ENCODE measurements at regions not wholly inside any gene's neighbourhood (a gene's known extent, or its start where the extent isn't known, plus 50 kb on each side); places are given as distances from the start of the nearest gene placed in this dataset.

DNA sequence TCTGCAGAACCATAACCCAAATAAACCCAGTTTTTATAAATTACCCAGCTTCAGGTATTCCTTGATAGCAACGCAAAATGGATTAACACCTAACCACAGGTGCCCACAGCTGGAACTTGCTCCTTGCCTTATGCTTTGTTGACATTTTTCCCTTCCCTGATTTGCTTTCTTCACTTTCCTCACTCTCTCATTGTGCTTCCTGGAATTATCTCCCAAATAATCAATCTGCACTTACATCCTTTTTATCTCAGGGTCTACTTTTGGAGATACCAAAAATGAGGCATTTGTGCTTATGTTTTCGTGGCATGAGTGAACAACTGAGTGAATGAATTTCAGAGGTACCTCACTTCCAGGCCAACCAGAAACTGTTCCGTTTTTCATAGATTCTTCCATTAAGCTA, 374.3 kb downstream of the DOK5 start:
- CTCF ChIA-PET: no interaction called here
- no peak for TF ChIP-seq FOXK2 (IDR thresholded peaks at IDR 0.05)
- no peak for TF ChIP-seq FOXM1 (IDR thresholded peaks at IDR 0.05; ENCODE audit: borderline replicate concordance)
- TF ChIP-seq NFRKB (IDR thresholded peaks at IDR 0.05): no peak
- TF ChIP-seq BHLHE40 (IDR thresholded peaks at IDR 0.05; ENCODE audit: borderline replicate concordance): no peak
- no peak for TF ChIP-seq ARNT (IDR thresholded peaks at IDR 0.05)
- no peak for TF ChIP-seq LEF1 (IDR thresholded peaks at IDR 0.05; ENCODE audit: borderline replicate concordance)
- TF ChIP-seq, protein P1, sequence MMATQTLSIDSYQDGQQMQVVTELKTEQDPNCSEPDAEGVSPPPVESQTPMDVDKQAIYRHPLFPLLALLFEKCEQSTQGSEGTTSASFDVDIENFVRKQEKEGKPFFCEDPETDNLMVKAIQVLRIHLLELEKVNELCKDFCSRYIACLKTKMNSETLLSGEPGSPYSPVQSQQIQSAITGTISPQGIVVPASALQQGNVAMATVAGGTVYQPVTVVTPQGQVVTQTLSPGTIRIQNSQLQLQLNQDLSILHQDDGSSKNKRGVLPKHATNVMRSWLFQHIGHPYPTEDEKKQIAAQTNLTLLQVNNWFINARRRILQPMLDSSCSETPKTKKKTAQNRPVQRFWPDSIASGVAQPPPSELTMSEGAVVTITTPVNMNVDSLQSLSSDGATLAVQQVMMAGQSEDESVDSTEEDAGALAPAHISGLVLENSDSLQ (IDR thresholded peaks at IDR 0.05): no peak
- TF ChIP-seq ZNF384 (IDR thresholded peaks at IDR 0.05): no peak
- TF ChIP-seq CTBP1 (IDR thresholded peaks at IDR 0.05; ENCODE audit: borderline replicate concordance): no peak
- TF ChIP-seq HDGF (IDR thresholded peaks at IDR 0.05; ENCODE audit: borderline replicate concordance): no peak
- no peak for TF ChIP-seq L3MBTL2 (conservative IDR thresholded peaks at IDR 0.05)
- TF ChIP-seq TARDBP (IDR thresholded peaks at IDR 0.05): no peak
- POLR2A ChIA-PET: no interaction called here
- DNase-seq (ENCODE audit: extremely low spot score): no peak

DNA sequence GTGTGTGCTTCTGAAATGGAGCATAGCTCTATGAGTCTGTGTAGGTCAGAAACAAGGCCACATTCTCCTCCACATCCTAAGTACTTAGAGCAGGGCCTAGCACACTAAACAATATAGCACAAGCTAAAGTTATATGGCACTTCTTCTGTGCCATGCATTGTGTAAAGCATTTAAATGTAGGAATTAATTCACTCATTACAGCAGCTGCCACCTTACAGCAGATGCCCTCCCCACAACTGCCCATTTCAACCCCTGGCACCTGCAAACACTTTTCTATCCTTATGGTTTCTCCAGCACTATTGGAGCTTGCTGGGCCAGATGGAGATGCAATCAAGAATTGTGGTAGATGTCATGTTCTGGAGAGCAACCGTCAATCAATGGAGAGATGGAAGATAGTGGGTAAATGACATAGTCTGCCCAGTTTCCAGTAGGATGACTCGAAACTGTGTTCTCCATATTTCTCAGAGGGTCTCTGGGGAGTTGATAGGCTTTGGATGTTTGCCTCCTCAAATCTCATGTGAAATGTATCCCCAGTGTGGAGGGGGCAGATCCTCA, 373.7 kb downstream of the DOK5 start:
- no peak for DNase-seq (ENCODE audit: extremely low spot score)
- CTCF ChIA-PET: no interaction called here
- TF ChIP-seq SUZ12 (IDR thresholded peaks at IDR 0.05) (no peak), LEF1 (IDR thresholded peaks at IDR 0.05; ENCODE audit: borderline replicate concordance) (no peak), ELF4 (IDR thresholded peaks at IDR 0.05) (no peak), BHLHE40 (IDR thresholded peaks at IDR 0.05; ENCODE audit: borderline replicate concordance) (no peak), FOXK2 (IDR thresholded peaks at IDR 0.05) (no peak), TARDBP (IDR thresholded peaks at IDR 0.05) (no peak), HDGF (IDR thresholded peaks at IDR 0.05; ENCODE audit: borderline replicate concordance) (no peak), ZNF384 (IDR thresholded peaks at IDR 0.05) (no peak), ARNT (IDR thresholded peaks at IDR 0.05) (no peak), NFRKB (IDR thresholded peaks at IDR 0.05) (no peak), FOXM1 (IDR thresholded peaks at IDR 0.05; ENCODE audit: borderline replicate concordance) (no peak)
- TF ChIP-seq, protein P1 (IDR thresholded peaks at IDR 0.05): no peak
- POLR2A ChIA-PET: no interaction called here

DNA sequence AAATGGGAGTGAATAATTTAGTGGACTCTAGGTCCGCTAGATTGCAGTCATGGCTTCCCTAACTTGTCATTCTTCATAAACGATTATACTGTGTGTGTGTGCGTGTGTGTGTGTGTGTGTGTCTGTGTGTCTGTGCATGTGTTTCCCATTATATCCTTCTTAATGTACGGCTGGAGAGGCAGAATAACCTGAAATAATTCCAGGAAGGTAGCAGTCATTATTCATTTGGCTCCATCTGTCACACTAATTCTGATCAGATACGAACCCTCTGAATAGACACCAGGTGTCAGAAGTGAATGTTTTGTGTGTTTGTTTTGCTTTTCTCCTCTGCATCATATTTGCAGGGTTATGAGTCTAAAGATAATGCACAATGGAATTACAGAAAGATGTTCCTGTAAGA, 372.9 kb downstream of the DOK5 start:
- ChIA-PET CTCF (no interaction called here), POLR2A (no interaction called here)
- DNase-seq (ENCODE audit: extremely low spot score): no peak
- TF ChIP-seq, protein P1 (IDR thresholded peaks at IDR 0.05): no peak
- no peak for TF ChIP-seq SUZ12 (IDR thresholded peaks at IDR 0.05)
- no peak for TF ChIP-seq FOXM1 (IDR thresholded peaks at IDR 0.05; ENCODE audit: borderline replicate concordance)
- TF ChIP-seq NFRKB (IDR thresholded peaks at IDR 0.05): no peak
- TF ChIP-seq ELF4 (IDR thresholded peaks at IDR 0.05): no peak
- no peak for TF ChIP-seq LEF1 (IDR thresholded peaks at IDR 0.05; ENCODE audit: borderline replicate concordance)

DNA sequence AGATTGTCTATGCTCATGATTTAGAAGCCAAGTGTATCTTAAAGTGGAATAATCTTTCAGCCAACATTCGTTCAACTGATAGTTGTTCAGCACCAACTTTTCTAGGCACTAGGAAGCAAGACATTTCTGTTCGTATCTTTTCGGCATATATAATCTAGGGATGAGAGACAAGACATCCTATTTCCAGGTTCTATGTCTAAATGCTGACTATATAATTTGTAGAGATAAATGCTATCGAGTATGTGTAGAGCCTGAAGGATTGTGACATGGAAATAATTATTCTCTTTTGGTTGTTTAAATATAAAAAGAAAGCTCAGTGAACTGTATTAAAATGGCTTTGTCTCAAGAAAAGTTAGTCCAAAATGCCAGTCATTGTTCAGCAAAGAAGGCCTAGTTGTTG, 371.6 kb downstream of the DOK5 start:
- DNase-seq (ENCODE audit: extremely low spot score): no peak
- POLR2A ChIA-PET: no interaction called here
- TF ChIP-seq ARNT (IDR thresholded peaks at IDR 0.05) (no peak), SP1 (IDR thresholded peaks at IDR 0.05) (no peak), TARDBP (IDR thresholded peaks at IDR 0.05) (no peak), ELF4 (IDR thresholded peaks at IDR 0.05) (no peak), FOXK2 (IDR thresholded peaks at IDR 0.05) (no peak), ZNF384 (IDR thresholded peaks at IDR 0.05) (no peak), CTBP1 (IDR thresholded peaks at IDR 0.05; ENCODE audit: borderline replicate concordance) (no peak), L3MBTL2 (conservative IDR thresholded peaks at IDR 0.05) (no peak), SUZ12 (IDR thresholded peaks at IDR 0.05) (no peak), NFRKB (IDR thresholded peaks at IDR 0.05) (no peak), FOXA1 (IDR thresholded peaks at IDR 0.05) (no peak), LEF1 (IDR thresholded peaks at IDR 0.05; ENCODE audit: borderline replicate concordance) (no peak), HDGF (IDR thresholded peaks at IDR 0.05; ENCODE audit: borderline replicate concordance) (no peak), FOXM1 (IDR thresholded peaks at IDR 0.05; ENCODE audit: borderline replicate concordance) (no peak), BHLHE40 (IDR thresholded peaks at IDR 0.05; ENCODE audit: borderline replicate concordance) (no peak)
- TF ChIP-seq, protein P1 (IDR thresholded peaks at IDR 0.05): no peak
- CTCF ChIA-PET: no interaction called here

DNA sequence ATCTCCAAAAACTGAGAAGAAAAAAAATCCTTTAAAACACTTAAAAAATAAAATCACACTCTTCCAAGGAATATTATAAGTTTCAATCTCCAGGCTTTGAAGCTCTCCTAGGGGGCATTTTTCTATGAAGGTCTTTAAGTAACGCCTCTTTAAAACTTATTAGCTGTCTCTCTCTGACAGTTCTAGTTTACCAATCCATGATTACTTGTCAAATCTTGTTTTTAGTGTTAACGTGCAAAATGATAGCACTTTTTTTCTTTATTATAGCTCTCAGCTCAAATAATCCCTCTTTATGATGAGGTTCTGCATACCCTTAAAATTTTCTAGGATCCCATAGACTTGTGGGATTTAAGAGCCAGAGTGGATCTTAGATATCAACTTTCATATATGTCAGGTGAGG, 369.0 kb downstream of the DOK5 start:
- POLR2A ChIA-PET: no interaction called here
- CTCF ChIA-PET: no interaction called here
- DNase-seq (ENCODE audit: extremely low spot score): no peak
- TF ChIP-seq SUZ12 (IDR thresholded peaks at IDR 0.05) (no peak), CTBP1 (IDR thresholded peaks at IDR 0.05; ENCODE audit: borderline replicate concordance) (no peak), SP1 (IDR thresholded peaks at IDR 0.05) (no peak), LEF1 (IDR thresholded peaks at IDR 0.05; ENCODE audit: borderline replicate concordance) (no peak), ARNT (IDR thresholded peaks at IDR 0.05) (no peak), L3MBTL2 (conservative IDR thresholded peaks at IDR 0.05) (no peak), NFRKB (IDR thresholded peaks at IDR 0.05) (no peak), FOXM1 (IDR thresholded peaks at IDR 0.05; ENCODE audit: borderline replicate concordance) (no peak), FOXA1 (IDR thresholded peaks at IDR 0.05) (no peak)

DNA sequence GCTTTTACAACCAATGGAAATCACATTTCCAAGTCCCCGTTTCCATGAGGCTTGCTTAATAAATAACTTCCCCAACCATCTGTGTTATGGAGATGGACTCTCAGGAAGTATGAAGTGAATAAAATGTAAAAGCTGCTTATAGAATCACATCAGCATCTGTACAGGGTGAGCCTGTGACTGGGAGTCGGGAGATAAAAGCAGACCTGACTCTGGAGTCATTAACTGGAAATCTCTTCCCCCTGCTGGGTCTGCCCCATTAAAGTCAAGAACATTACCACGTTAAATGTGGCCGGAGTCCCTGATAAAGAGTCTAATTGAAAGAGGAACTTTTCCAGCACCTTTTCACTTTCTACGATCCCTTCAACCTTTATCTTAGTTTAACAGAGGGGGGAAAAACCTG, 368.5 kb downstream of the DOK5 start:
- no peak for TF ChIP-seq BHLHE40 (IDR thresholded peaks at IDR 0.05; ENCODE audit: borderline replicate concordance)
- no peak for TF ChIP-seq HDGF (IDR thresholded peaks at IDR 0.05; ENCODE audit: borderline replicate concordance)
- no peak for TF ChIP-seq ELF4 (IDR thresholded peaks at IDR 0.05)
- no peak for TF ChIP-seq FOXA1 (IDR thresholded peaks at IDR 0.05)
- no peak for TF ChIP-seq FOXK2 (IDR thresholded peaks at IDR 0.05)
- TF ChIP-seq, protein P1 (IDR thresholded peaks at IDR 0.05): no peak
- TF ChIP-seq SUZ12 (IDR thresholded peaks at IDR 0.05): no peak
- TF ChIP-seq CTBP1 (IDR thresholded peaks at IDR 0.05; ENCODE audit: borderline replicate concordance): no peak
- no peak for TF ChIP-seq TARDBP (IDR thresholded peaks at IDR 0.05)
- DNase-seq (ENCODE audit: extremely low spot score): no peak
- POLR2A ChIA-PET: no interaction called here
- CTCF ChIA-PET: no interaction called here
